ENCODE measurements at regions not wholly inside any gene's neighbourhood (a gene's known extent, or its start where the extent isn't known, plus 50 kb on each side); places are given as distances from the start of the nearest gene placed in this dataset.

DNA sequence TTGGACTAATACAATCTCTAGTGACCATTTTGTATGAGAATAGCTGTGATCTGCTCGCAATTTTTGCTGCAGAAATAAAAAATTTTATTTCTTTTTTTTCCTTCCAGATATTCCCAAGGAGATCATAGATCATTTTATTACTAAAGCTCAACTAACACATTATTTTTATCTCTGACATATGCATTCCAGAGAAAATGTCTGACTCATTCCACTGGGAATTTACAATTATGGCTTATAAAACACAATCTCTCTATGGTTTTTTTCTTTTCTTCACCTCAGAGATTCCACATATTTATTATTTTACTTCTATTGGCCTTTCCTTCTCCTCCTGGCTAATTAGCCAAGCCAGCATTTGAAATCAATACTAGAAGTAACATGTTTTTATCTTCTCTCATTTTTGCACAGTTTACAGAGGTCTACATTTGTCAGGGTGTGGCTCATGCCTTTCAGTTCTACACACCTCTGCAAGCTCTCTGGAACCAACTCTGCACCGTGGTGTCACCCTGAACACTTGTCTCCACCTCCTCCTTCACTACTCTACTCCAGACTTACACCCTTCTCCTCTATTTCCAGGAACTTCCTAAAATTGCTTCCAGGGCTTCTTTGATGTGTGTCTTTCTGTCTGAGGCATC, 59.8 kb upstream of the GPM6A start:
- DNase-seq, result no peak
- Mint-ChIP-seq H3K27me3 (no peaks in the 10 kb centered on the region), H3K4me3 (no peak overlapping the region), H3K9me3 (peaks cover 9 to 24% of the 10 kb centered on the region in 2 donors), H3K4me1 (ENCODE audit: low read depth in 2 of 2) (no peaks in the 10 kb centered on the region), H3K36me3 (ENCODE audit: insufficient read depth) (no peaks in the 10 kb centered on the region), H3K27ac (no peak overlapping the region)
- ATAC-seq (replicated peaks), result no peak

DNA sequence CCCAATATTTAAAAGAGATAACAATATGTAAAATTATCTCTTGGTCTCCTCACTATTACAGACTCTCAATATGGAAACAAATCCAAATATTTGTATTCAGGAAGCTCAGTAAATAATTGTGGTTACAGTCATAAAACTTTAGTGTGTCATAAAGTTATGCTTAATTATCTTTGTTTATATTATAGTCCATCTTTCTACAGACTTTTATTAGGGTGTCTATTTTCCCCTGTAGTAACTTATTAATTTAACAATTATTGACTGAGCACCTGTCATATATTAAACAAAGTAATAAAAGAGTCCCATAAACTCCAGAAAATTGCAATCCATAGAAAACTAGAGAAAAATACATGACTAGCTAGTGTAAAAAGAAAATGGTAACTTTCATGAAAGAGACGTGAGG, 61.6 kb upstream of the GPM6A start:
- Mint-ChIP-seq H3K27me3 (no peaks in the 10 kb centered on the region), H3K36me3 (ENCODE audit: insufficient read depth) (no peaks in the 10 kb centered on the region), H3K4me3 (no peak overlapping the region), H3K4me1 (ENCODE audit: low read depth in 2 of 2) (no peaks in the 10 kb centered on the region), H3K27ac (no peak overlapping the region), H3K9me3 (peaks cover 8 to 12% of the 10 kb centered on the region in 2 donors)
- DNase-seq (no peak), ATAC-seq (replicated peaks) (no peak)

DNA sequence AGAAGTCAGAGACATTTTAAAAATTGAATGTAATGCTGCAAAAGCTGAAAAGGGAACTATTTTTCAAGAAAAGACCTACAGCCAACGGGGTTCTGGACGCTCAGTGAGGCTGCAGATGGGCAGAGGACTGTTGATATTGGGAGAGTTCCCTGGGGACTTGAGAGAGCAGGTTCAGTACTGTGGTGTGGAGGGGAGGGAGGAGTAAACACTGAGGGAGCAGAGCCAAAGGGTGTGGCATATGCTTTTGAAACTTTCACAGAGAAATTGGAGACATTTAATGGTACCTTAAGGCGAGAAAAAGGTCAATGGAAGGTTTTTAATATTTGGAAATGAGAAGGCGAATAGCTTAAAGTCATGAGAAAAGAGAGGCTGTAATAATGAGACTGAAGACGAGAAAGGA, 62.2 kb upstream of the GPM6A start:
- H3K4me3 Mint-ChIP-seq, result no peak overlapping the region
- no peaks in the 10 kb centered on the region for H3K36me3 Mint-ChIP-seq (ENCODE audit: insufficient read depth)
- H3K9me3 Mint-ChIP-seq, result peaks cover 11 to 18% of the 10 kb centered on the region in 2 donors
- no peak overlapping the region for H3K27ac Mint-ChIP-seq
- no peaks in the 10 kb centered on the region for H3K27me3 Mint-ChIP-seq
- no peaks in the 10 kb centered on the region for H3K4me1 Mint-ChIP-seq (ENCODE audit: low read depth in 2 of 2)
- DNase-seq (no peak), ATAC-seq (replicated peaks) (no peak)

DNA sequence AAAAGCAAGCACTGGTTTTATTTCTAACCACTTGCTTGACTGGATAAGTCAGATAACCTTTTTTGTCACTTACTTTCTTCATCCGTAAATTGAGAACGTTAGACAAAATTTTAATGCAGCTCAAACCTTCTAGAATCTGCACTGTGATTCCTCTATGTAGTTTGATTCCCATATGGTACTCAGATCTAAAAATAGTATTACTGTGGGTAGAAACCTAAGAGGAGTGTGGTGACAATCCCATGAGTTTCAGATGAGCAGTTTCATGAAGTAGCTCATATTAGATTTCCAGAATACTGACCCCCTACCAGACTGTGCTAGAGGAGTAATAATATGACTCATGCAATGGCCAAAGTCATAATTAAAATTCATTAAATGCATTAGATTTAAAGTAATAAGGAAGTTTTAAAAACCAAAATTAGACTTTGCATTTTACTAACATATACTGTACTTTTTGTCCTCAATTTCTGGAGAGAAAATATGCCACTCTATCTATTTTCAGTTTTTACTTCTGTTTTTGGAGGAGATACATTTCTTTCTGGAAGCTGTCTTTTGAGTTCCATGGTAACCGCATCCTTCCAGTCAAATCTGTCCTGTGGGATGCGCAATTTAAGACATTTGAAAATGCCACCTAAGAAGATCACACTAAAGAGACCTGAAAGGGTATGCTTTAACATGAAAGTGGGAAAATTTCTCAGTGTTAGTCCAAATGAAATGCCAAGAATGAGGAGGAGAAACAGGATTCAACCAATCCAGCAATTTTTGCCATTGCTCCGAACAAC, 64.1 kb upstream of the GPM6A start:
- DNase-seq (no peak), ATAC-seq (replicated peaks) (no peak)
- H3K27me3 Mint-ChIP-seq, result no peaks in the 10 kb centered on the region
- H3K4me3 Mint-ChIP-seq, result no peak overlapping the region
- H3K4me1 Mint-ChIP-seq (ENCODE audit: low read depth in 2 of 2), result no peaks in the 10 kb centered on the region
- no peak overlapping the region for H3K27ac Mint-ChIP-seq
- H3K36me3 Mint-ChIP-seq (ENCODE audit: insufficient read depth), result no peaks in the 10 kb centered on the region
- peaks cover 13 to 21% of the 10 kb centered on the region in 2 donors for H3K9me3 Mint-ChIP-seq

DNA sequence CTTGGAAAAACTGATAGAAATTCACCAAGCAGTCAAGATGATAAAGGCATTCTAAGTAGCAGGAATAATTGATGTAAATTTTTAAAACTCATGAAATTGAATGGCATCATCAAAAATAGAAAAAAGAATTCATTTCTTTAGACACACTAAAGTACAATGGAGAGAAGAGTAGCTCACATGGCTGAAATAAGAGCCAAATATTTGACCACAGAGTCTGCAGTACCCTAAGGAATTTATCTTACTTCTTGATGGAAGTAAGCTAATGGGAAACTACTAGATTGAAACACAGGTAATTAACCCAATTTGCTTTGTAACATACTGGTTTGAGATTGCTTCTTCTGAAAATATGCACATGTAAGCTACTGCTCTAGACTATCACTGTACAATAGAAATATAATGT, 70.8 kb upstream of the GPM6A start:
- no peaks in the 10 kb centered on the region for H3K4me1 Mint-ChIP-seq (ENCODE audit: low read depth in 2 of 2)
- H3K27me3 Mint-ChIP-seq, result no peaks in the 10 kb centered on the region
- ATAC-seq (replicated peaks), result no peak
- peaks cover 6 to 10% of the 10 kb centered on the region in 2 donors for H3K9me3 Mint-ChIP-seq
- H3K36me3 Mint-ChIP-seq (ENCODE audit: insufficient read depth), result no peaks in the 10 kb centered on the region
- no peak overlapping the region for H3K4me3 Mint-ChIP-seq
- no peak for DNase-seq
- no peak overlapping the region for H3K27ac Mint-ChIP-seq

DNA sequence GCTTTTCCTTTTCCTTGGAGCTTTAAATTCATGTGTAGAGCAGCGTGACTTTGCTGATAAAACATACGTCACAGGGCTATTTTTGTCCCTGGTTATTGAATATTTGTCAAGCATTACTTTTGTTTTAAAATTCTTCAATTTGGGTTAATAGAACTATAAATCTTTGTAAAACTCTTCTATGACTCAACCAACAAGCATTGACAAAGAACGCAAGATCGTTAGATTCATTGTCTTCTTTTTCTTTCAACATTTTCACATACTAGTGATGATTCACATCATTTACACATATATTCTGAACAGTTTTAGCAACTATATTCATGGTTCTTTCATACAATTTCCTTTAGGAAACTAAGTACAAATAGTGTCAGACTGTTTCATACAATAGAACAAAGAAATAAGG, 72.0 kb upstream of the GPM6A start:
- Mint-ChIP-seq H3K4me1 (ENCODE audit: low read depth in 2 of 2) (no peaks in the 10 kb centered on the region), H3K4me3 (no peak overlapping the region), H3K27ac (no peak overlapping the region), H3K27me3 (no peaks in the 10 kb centered on the region), H3K36me3 (ENCODE audit: insufficient read depth) (no peaks in the 10 kb centered on the region), H3K9me3 (peaks cover 5% of the 10 kb centered on the region in 2 donors)
- ATAC-seq (replicated peaks), result no peak
- DNase-seq, result no peak

DNA sequence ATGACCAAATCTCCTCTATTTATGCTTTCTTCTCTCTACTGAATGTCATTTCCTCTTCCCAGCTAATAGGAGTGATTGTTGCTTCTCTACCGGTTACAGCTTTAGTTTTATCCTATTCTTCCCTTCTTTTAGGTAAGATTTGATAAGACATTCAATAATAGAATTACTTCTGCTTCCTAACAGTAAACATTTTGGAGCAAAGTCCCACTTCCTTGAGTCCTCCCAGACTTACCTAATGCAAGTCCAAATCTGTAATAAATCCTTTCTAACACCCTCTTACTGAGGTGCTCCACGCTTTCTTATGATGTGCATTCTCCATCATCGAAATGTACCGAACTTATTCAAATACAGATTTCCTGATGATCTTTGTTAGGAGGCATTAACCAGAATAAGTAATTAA, 79.2 kb upstream of the GPM6A start:
- H3K27ac Mint-ChIP-seq, result no peak overlapping the region
- H3K4me1 Mint-ChIP-seq (ENCODE audit: low read depth in 2 of 2), result no peaks in the 10 kb centered on the region
- H3K36me3 Mint-ChIP-seq (ENCODE audit: insufficient read depth), result no peaks in the 10 kb centered on the region
- DNase-seq, result no peak
- H3K9me3 Mint-ChIP-seq, result no peaks in the 10 kb centered on the region
- no peak for ATAC-seq (replicated peaks)
- no peak overlapping the region for H3K4me3 Mint-ChIP-seq
- H3K27me3 Mint-ChIP-seq, result no peaks in the 10 kb centered on the region

DNA sequence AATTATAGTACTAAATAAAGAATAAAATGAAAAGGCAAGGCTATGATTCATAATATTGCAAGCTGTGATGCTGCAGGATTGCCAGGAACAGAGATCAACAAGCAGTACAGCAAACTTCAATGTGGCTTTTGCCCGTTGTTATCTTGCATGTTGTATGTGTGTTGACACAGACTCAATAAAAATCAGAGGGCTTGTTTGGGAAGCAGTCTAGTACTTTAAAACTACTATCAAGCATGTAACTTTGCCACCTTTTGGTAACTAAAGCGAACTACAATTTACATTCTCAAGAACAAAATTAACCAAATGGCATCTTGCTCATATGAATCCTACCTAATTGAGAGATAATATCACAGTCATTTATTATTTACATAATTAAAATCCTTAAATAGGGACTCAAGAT, 79.8 kb upstream of the GPM6A start:
- no peaks in the 10 kb centered on the region for H3K4me1 Mint-ChIP-seq (ENCODE audit: low read depth in 2 of 2)
- H3K27me3 Mint-ChIP-seq, result no peaks in the 10 kb centered on the region
- no peaks in the 10 kb centered on the region for H3K9me3 Mint-ChIP-seq
- no peak overlapping the region for H3K27ac Mint-ChIP-seq
- H3K4me3 Mint-ChIP-seq, result no peak overlapping the region
- ATAC-seq (replicated peaks) (no peak), DNase-seq (no peak)
- H3K36me3 Mint-ChIP-seq (ENCODE audit: insufficient read depth), result no peaks in the 10 kb centered on the region

DNA sequence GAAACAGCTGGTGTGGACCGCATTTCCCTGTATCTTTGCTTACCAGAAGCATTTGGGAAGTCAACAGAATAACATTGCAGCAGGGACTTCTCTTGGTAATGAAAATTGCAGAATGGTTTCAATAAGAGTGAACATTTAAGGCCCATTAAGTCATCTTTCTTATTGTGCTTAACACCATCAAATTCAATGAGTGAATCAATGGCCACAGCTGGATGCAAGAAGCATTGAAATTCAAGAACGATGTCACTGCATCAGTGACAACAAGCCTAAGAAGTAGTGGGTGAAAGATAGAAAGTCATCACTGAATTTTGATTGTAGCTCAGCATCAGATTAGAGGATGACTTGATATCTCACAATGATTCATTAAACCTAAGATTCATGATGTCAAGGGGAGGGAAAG, 93.9 kb upstream of the GPM6A start:
- no peak for DNase-seq
- Mint-ChIP-seq H3K9me3 (peaks cover 0 to 2% of the 10 kb centered on the region in 2 donors), H3K27me3 (no peaks in the 10 kb centered on the region), H3K4me3 (no peak overlapping the region), H3K36me3 (ENCODE audit: insufficient read depth) (no peaks in the 10 kb centered on the region), H3K27ac (no peak overlapping the region), H3K4me1 (ENCODE audit: low read depth in 2 of 2) (no peaks in the 10 kb centered on the region)
- no peak for ATAC-seq (replicated peaks)

DNA sequence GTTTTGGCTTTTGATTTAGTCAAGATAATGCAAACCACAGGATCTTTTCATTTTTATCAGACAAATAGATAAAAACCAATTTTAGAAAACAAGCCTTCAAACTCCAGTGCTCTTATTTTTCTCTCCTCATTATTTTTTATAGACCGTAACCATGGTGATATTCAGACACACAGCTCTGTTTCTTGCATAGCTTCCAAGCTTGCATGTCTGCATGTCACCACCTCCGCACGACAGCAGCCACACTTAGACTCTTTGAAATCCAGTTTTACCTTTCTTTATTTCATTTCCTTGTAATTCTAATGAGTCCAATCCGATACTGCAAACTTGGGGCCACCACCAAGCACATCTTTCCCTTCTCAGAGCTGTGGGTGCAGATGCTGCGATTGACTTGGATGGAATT, 94.3 kb upstream of the GPM6A start:
- no peak overlapping the region for H3K4me3 Mint-ChIP-seq
- no peak for ATAC-seq (replicated peaks)
- peaks cover 0 to 2% of the 10 kb centered on the region in 2 donors for H3K9me3 Mint-ChIP-seq
- no peaks in the 10 kb centered on the region for H3K4me1 Mint-ChIP-seq (ENCODE audit: low read depth in 2 of 2)
- no peak for DNase-seq
- no peaks in the 10 kb centered on the region for H3K27me3 Mint-ChIP-seq
- H3K36me3 Mint-ChIP-seq (ENCODE audit: insufficient read depth), result no peaks in the 10 kb centered on the region
- H3K27ac Mint-ChIP-seq, result no peak overlapping the region

DNA sequence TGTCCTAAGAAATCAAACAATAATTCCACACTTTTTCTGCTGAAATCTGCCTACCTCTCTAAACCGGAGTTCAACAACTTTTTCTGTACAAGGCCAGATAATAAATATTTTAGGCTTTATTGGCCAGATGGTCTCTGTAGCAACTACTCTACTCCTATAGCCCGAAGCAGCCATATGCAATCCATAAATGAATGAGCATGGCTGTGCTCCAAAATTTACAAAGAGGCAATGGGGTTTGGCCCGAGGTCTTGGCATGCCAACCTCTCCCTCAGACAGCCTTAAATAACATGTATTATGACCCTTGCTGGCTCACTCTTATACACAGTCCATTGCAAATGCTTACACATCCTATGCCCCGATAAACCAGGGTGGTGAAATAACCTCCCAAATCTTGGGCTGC, 98.6 kb upstream of the GPM6A start:
- ATAC-seq (replicated peaks), result no peak
- no peaks in the 10 kb centered on the region for H3K27me3 Mint-ChIP-seq
- peaks cover 0 to 5% of the 10 kb centered on the region in 2 donors for H3K9me3 Mint-ChIP-seq
- no peak for DNase-seq
- H3K36me3 Mint-ChIP-seq (ENCODE audit: insufficient read depth), result no peaks in the 10 kb centered on the region
- H3K4me1 Mint-ChIP-seq (ENCODE audit: low read depth in 2 of 2), result no peaks in the 10 kb centered on the region
- no peak overlapping the region for H3K4me3 Mint-ChIP-seq
- H3K27ac Mint-ChIP-seq, result no peak overlapping the region

DNA sequence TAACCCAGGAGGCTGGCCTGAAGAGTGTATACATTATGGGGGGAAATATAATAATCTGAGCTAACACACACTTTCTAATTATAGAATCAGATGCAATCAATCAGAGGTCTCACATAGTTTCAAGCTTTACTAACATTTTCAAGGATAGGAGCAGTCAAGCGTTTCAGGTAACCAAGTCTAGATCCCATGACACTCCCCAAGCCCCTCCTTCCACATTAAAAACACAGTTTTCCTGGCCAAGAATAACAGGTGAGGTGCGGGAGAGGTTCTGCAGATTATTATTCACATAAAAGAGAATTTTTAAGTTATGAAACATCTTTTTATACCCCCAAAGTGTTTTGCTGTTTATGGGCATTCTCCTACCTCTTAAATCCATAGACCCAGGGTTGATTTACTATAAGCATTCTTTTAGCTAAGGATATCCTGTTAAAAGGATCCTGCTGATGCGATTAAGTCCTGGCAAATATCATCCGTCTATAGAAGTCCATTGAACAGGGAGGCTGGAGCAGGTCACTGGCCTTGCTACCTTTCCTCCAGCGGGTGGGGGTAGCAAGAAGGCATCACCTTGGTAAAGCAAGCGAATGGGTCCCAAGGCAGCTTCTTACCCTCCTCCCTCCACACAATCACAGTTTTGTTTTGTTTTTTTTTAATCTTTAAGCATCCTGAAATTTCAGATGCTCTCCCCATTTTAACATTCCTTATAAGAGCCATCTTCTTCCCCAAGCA, 104.7 kb upstream of the GPM6A start:
- ATAC-seq (replicated peaks) (no peak), DNase-seq (no peak)
- Mint-ChIP-seq H3K27ac (no peak overlapping the region), H3K27me3 (no peaks in the 10 kb centered on the region), H3K4me3 (no peak overlapping the region), H3K4me1 (ENCODE audit: low read depth in 2 of 2) (no peaks in the 10 kb centered on the region), H3K36me3 (ENCODE audit: insufficient read depth) (no peaks in the 10 kb centered on the region), H3K9me3 (peaks cover 0 to 5% of the 10 kb centered on the region in 2 donors)

DNA sequence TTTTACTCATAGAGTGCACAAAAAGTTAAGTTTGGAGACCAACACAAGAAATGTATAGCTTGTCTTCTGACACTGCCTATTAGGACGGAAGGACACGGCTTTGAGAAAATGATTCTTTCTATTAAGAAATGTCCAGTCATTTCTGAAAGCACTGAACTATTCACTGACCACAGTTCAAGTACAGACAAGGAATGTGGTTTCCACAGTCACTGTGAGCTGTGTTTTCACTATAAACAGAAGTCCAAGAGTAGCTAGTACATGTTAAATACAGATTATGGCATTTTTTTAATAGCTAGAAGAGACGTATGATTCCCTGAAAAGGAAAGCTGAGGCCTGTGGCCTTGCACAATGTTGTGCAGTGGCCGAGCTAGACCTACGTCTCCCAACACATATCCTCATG, 115.1 kb upstream of the GPM6A start:
- DNase-seq, result no peak
- Mint-ChIP-seq H3K4me1 (ENCODE audit: low read depth in 2 of 2) (no peaks in the 10 kb centered on the region), H3K27ac (no peak overlapping the region), H3K36me3 (ENCODE audit: insufficient read depth) (no peaks in the 10 kb centered on the region), H3K4me3 (no peak overlapping the region), H3K9me3 (no peaks in the 10 kb centered on the region), H3K27me3 (no peaks in the 10 kb centered on the region)
- ATAC-seq (replicated peaks), result no peak

DNA sequence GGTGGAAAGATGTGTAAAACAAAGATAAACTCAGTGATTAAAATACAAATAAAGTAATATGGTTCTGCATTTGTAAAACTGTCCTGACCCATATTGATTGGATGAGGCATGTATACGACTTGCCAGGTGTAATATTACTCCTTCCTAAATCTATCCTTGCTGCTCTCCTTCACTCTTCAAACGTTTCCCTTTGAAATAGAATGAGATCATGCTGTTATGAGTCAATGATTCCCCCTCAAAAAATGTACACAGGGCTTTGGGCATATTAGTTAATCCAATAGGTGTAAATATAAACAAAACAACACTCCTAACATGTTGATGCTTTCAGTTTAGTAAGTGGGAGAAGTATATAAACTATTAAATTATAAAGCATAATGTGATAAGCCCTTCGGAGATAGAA, 117.4 kb upstream of the GPM6A start:
- ATAC-seq (replicated peaks) (no peak), DNase-seq (no peak)
- no peaks in the 10 kb centered on the region for H3K9me3 Mint-ChIP-seq
- no peaks in the 10 kb centered on the region for H3K36me3 Mint-ChIP-seq (ENCODE audit: insufficient read depth)
- no peaks in the 10 kb centered on the region for H3K27me3 Mint-ChIP-seq
- H3K4me3 Mint-ChIP-seq, result no peak overlapping the region
- H3K27ac Mint-ChIP-seq, result no peak overlapping the region
- H3K4me1 Mint-ChIP-seq (ENCODE audit: low read depth in 2 of 2), result no peaks in the 10 kb centered on the region

All from effector memory CD8-positive, alpha-beta T cell (primary cell).